ENCODE measurements at regions not wholly inside any gene's neighbourhood (a gene's known extent, or its start where the extent isn't known, plus 50 kb on each side); places are given as distances from the start of the nearest gene placed in this dataset.
A peak's percentile ranks its signal among the peaks of the same experiment; 100 is the strongest.

DNA sequence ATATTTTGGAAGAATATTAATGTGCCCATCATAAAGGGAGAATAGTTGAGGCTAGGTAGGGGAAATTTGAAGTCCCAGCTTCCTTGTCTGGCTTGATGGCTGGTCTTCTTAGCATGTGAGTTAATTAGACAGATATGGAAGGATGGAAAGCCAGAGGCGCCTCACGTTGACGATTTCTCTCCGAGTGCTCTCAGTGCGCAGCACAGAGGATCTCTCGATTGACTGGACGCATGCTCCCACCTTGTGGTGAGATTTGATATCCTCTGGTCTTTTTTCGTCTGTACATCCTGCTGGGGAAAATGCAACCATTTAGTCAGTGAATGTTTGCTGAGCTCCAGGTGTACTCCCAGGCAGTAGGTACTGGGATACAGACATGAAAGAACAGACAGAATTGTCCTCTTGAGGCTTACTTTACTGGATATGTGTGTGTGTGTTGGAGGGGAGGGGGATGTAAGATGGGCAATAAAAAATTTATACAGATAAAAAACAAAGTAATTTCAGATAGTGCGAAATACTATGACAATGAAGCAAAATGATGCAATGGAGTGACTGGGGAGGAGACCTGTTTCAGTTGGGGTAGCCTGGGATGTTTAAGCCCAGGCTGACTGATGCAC, 66.9 kb upstream of the ZNG1B start:
- Histone ChIP-seq H3K27me3 (ENCODE audit: insufficient read depth, low read length) (no peaks in the 10 kb centered on the region), H3K4me3 (replicated peaks in 1 of 2; ENCODE audit: low read depth in 1 of 2, low read length in 2 of 2) (no peak overlapping the region), H4K20me1 (ENCODE audit: insufficient read depth) (no peaks in the 10 kb centered on the region), H3K9me2 (ENCODE audit: insufficient read depth) (no peaks in the 10 kb centered on the region), H3K4me2 (ENCODE audit: low read length) (peak overlapping the region; percentile 17; the same call in 1 of the 2 replicates), H2AFZ (ENCODE audit: low read depth, low read length, poor library complexity, severe bottlenecking) (peak overlapping the region; percentile 81), H3K9ac (ENCODE audit: low read length) (no peak overlapping the region), H3K9me3 (ENCODE audit: control insufficient read depth in 1 of 2, insufficient read depth in 1 of 2, low read depth in 1 of 2, low read length in 2 of 2) (no peaks in the 10 kb centered on the region), H3K36me3 (ENCODE audit: control insufficient read depth in 1 of 2, insufficient read depth in 2 of 2, low read length in 2 of 2) (no peaks in the 10 kb centered on the region), H3K4me1 (ENCODE audit: control insufficient read depth in 1 of 2, insufficient read depth in 2 of 2, low read length in 2 of 2) (peaks cover 0 to 4% of the 10 kb centered on the region in 2 experiments; a peak in 1 of 4 replicates), H3K27ac (ENCODE audit: low read depth, low read length) (no peak overlapping the region), H3K79me2 (ENCODE audit: insufficient read depth, low read length) (no peaks in the 10 kb centered on the region)
- intact Hi-C loops (cut with micrococcal nuclease) = loop anchor here (1.0 kb wide), 4 partner anchors 121 to 290 kb away; no protein-coding TSS in a partner anchor
- DNase-seq (ENCODE audit: low read depth, low spot score) (peak; percentile 65), ATAC-seq (peak; percentile 97)
- ChIA-PET POLR2A (interaction anchor here (1.3 kb wide), 1 partner anchor 166 kb away, joined by 4 read pairs; no protein-coding TSS in a partner anchor), RAD21 (ENCODE audit: low non-redundant PET in 1 of 2, low total read pairs in 2 of 2, uncharacterized antibody in 2 of 2, unreplicated experiment in 2 of 2) (interaction anchor here in 1 of 2 experiments (0.6 to 1.3 kb wide), 6 partner anchors 120 to 429 kb away, joined by 3 to 9 read pairs (median 4); no protein-coding TSS in a partner anchor), CTCF (interaction anchor here (0.7 to 2.3 kb wide), 13 partner anchors 113 to 234 kb away, joined by 3 to 40 read pairs (median 5); no protein-coding TSS in a partner anchor)
- TF ChIP-seq, protein P1, sequence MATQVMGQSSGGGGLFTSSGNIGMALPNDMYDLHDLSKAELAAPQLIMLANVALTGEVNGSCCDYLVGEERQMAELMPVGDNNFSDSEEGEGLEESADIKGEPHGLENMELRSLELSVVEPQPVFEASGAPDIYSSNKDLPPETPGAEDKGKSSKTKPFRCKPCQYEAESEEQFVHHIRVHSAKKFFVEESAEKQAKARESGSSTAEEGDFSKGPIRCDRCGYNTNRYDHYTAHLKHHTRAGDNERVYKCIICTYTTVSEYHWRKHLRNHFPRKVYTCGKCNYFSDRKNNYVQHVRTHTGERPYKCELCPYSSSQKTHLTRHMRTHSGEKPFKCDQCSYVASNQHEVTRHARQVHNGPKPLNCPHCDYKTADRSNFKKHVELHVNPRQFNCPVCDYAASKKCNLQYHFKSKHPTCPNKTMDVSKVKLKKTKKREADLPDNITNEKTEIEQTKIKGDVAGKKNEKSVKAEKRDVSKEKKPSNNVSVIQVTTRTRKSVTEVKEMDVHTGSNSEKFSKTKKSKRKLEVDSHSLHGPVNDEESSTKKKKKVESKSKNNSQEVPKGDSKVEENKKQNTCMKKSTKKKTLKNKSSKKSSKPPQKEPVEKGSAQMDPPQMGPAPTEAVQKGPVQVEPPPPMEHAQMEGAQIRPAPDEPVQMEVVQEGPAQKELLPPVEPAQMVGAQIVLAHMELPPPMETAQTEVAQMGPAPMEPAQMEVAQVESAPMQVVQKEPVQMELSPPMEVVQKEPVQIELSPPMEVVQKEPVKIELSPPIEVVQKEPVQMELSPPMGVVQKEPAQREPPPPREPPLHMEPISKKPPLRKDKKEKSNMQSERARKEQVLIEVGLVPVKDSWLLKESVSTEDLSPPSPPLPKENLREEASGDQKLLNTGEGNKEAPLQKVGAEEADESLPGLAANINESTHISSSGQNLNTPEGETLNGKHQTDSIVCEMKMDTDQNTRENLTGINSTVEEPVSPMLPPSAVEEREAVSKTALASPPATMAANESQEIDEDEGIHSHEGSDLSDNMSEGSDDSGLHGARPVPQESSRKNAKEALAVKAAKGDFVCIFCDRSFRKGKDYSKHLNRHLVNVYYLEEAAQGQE (IDR thresholded peaks at IDR 0.05; ENCODE audit: low read depth) = no peak
- TF ChIP-seq, protein P2, sequence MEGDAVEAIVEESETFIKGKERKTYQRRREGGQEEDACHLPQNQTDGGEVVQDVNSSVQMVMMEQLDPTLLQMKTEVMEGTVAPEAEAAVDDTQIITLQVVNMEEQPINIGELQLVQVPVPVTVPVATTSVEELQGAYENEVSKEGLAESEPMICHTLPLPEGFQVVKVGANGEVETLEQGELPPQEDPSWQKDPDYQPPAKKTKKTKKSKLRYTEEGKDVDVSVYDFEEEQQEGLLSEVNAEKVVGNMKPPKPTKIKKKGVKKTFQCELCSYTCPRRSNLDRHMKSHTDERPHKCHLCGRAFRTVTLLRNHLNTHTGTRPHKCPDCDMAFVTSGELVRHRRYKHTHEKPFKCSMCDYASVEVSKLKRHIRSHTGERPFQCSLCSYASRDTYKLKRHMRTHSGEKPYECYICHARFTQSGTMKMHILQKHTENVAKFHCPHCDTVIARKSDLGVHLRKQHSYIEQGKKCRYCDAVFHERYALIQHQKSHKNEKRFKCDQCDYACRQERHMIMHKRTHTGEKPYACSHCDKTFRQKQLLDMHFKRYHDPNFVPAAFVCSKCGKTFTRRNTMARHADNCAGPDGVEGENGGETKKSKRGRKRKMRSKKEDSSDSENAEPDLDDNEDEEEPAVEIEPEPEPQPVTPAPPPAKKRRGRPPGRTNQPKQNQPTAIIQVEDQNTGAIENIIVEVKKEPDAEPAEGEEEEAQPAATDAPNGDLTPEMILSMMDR (IDR thresholded peaks at IDR 0.05 in 2 of 3, conservative IDR thresholded peaks at IDR 0.05 in 1 of 3; ENCODE audit: borderline replicate concordance in 1 of 3, insufficient read depth in 1 of 3, low read depth in 2 of 3, low read length in 2 of 3) = peak; percentile 55 to 97 (median 68)
- TF ChIP-seq CBX3 (IDR thresholded peaks at IDR 0.05; ENCODE audit: low read depth) (0 out of 2 replicates have a peak, but pooled peaks have one; percentile 24), RAD21 (IDR thresholded peaks at IDR 0.05; ENCODE audit: low read depth) (peak; percentile 97)
- TF ChIP-seq, protein P3, sequence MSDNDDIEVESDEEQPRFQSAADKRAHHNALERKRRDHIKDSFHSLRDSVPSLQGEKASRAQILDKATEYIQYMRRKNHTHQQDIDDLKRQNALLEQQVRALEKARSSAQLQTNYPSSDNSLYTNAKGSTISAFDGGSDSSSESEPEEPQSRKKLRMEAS (IDR thresholded peaks at IDR 0.05) = peak; percentile 35; the same call in 1 of the 2 replicates
- BruUV-seq (replicated peaks) = no TSS peak
